Activated T-cell treated with anti-CD3 and anti-CD28 coated beads, Interleukin-2, amount 50 U/mL, for 24 hours (primary cell): ENCODE measurements at regions not wholly inside any gene's neighbourhood (a gene's known extent, or its start where the extent isn't known, plus 50 kb on each side); places are given as distances from the start of the nearest gene placed in this dataset.

ENCODE experiments used
- DNase-seq: peaks from one replicate; pipeline ENCODE4 v3.0.0-alpha.2; 2020
- H3K27ac Mint-ChIP-seq: 2 replicates; pipeline ENCODE4 v1.8.0; 2020; ENCODE audit warnings: mild to moderate bottlenecking, mixed read lengths
- H3K27me3 Mint-ChIP-seq: 2 replicates; pipeline ENCODE4 v1.8.0; 2020; ENCODE audit warnings: mixed read lengths
- H3K36me3 Mint-ChIP-seq: 2 replicates; pipeline ENCODE4 v1.8.0; 2020; ENCODE audit warnings: low read depth, mixed read lengths
- H3K4me1 Mint-ChIP-seq: 2 replicates; pipeline ENCODE4 v1.8.0; 2020; ENCODE audit warnings: low read depth, mixed read lengths
- H3K4me3 Mint-ChIP-seq: 2 replicates; pipeline ENCODE4 v1.8.0; 2020; ENCODE audit warnings: mild to moderate bottlenecking, moderate library complexity, mixed read lengths
- H3K9me3 Mint-ChIP-seq: 2 replicates; pipeline ENCODE4 v1.8.0; 2020; ENCODE audit warnings: mixed read lengths

DNA sequence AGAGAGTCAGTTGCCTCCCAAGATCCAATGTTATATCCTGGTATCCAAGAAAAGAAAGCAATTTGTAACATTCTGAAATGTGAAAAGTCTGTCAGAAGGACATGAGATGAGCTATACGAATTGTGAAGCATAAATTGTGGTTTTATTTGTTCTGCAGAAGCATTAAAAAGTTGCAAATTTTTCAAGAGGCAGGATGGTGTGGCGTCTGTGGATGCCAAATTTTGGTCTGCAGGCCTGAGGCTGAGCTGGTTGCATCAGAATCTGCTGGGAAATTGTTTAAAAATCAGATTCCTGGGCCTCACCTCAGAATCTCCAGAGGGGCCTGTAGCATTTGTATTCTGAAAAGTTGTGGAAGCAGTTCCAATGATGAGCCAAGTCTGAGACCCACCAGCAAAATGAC lies 284.7 kb downstream of the NUAK1 start:
- Mint-ChIP-seq H3K4me3 (no peak overlapping the region), H3K27ac (no peak overlapping the region), H3K27me3 (no peaks in the 10 kb centered on the region), H3K36me3 (no peaks in the 10 kb centered on the region), H3K9me3 (no peaks in the 10 kb centered on the region), H3K4me1 (no peaks in the 10 kb centered on the region)
- DNase-seq, result no peak

DNA sequence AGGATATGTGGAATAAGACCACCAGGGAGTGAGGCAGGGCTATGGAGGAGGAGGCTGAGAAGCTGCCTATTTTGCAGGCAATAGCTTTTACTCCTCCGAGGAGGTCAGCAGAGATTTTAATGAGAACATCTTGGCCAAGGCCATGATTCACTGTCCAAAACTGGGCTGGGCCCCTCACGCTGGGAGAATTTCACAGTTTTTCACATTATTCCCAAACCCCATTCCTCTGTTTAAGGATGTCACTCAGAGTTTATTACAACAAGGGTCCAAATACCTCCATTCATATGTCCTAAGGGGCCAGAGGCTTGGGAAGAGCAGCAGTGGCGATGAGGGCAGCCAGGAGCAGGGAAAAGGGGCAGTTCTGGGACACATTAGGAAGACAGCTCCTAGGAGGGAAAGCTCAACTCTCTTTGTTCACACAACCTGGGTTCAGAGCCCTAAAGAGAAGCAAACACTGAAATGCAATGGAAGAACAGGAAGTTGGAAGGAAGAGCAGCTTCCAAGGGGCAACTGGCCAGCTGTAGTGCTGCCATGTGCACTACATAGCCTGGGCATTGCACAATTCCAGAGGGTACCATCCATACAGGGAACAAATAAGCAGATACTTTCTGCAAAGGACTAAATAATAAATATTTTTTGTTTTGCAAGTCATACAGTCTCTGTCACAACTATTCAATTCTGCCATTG lies 283.2 kb downstream of the NUAK1 start:
- Mint-ChIP-seq H3K27me3 (no peaks in the 10 kb centered on the region), H3K4me3 (no peak overlapping the region), H3K27ac (no peak overlapping the region), H3K36me3 (no peaks in the 10 kb centered on the region), H3K9me3 (no peaks in the 10 kb centered on the region), H3K4me1 (no peaks in the 10 kb centered on the region)
- DNase-seq, result no peak

DNA sequence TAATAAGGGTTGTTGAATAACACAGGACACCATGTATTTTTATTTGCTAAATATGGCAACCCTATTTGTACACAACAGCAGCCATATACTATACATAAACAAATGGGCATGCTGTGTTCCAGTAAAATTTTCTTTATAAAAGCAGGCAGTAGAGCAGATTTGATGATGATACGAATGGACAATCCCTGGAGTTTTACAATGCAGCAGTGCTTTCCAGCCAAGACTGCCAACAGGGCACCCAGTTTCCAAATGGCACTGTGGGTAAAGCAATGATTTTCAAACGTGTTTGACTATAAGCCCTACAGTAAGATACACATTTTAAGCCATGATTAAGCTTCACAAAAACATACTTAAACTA lies 282.7 kb downstream of the NUAK1 start:
- DNase-seq, result no peak
- no peak overlapping the region for H3K27ac Mint-ChIP-seq
- no peak overlapping the region for H3K4me3 Mint-ChIP-seq
- no peaks in the 10 kb centered on the region for H3K36me3 Mint-ChIP-seq
- H3K9me3 Mint-ChIP-seq, result no peaks in the 10 kb centered on the region
- H3K4me1 Mint-ChIP-seq, result no peaks in the 10 kb centered on the region
- H3K27me3 Mint-ChIP-seq, result no peaks in the 10 kb centered on the region

DNA sequence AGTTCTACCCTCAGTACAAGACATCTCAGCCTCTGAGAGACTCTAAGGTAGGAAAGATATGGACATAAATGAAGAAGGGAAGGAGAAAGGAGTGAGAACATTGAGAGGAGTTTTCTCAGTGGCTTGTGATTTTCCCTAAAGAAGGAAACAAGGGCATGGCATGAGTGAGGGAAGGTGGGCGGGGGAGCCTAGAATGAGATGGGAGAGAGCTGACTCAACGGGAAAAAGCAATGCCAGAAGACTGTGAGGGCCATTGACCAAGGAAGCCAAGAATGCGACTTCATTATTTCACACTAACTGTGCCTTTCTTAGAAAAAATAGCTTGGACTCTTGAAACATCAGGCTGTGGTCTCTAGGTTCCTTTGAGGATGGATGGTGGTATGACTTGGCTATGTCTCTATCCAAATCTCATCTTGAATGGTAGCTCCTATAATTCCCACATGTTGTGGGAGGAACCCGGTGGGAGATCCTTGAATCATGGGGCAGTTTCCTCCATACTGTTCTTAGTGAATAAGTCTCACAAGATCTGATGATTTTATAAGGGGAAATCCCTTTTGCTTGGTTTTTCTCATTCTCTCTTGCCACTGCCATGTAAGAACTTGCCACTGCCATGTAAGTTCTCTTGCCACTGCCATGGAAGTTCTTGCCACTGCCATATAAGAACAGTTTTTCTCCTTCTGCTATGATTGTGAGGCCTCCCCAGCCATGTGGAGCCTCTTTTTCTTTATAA lies 279.6 kb downstream of the NUAK1 start:
- Mint-ChIP-seq H3K4me3 (no peak overlapping the region), H3K27ac (no peak overlapping the region), H3K9me3 (no peaks in the 10 kb centered on the region), H3K27me3 (no peaks in the 10 kb centered on the region), H3K36me3 (no peaks in the 10 kb centered on the region), H3K4me1 (no peaks in the 10 kb centered on the region)
- no peak for DNase-seq

DNA sequence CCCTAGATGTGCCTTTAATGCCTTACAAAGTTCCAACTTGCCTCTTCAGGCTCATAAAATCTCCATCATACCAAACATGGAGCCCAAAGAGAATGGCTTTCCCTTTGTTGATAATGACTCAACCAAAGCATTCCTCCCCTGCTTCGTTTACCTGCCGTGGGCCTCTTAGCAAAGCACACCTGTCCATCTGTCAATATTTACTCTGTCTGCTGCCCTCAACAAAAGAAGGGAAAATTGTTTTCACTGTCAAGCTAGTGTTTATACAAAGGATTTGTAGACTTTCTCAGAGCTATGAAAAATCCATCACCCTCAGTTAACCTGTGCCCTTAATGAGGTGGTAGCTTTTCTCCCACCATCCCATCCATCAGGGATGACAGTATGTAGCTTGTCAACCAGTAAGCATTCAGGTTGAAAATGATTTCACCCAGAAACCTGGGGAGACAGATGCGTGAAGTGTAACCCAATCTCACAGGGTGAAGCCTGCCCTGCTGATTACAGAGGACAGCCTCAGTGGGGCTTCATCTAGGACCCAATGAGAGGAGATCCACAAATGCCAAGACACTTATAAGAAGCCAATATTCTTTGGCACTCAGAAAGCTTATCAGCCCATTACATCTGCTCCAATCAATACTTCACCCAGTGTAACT lies 278.1 kb downstream of the NUAK1 start:
- H3K4me1 Mint-ChIP-seq, result no peaks in the 10 kb centered on the region
- H3K27ac Mint-ChIP-seq, result no peak overlapping the region
- H3K27me3 Mint-ChIP-seq, result peaks cover 2% of the 10 kb centered on the region
- no peak overlapping the region for H3K4me3 Mint-ChIP-seq
- H3K36me3 Mint-ChIP-seq, result no peaks in the 10 kb centered on the region
- no peak for DNase-seq
- no peaks in the 10 kb centered on the region for H3K9me3 Mint-ChIP-seq

DNA sequence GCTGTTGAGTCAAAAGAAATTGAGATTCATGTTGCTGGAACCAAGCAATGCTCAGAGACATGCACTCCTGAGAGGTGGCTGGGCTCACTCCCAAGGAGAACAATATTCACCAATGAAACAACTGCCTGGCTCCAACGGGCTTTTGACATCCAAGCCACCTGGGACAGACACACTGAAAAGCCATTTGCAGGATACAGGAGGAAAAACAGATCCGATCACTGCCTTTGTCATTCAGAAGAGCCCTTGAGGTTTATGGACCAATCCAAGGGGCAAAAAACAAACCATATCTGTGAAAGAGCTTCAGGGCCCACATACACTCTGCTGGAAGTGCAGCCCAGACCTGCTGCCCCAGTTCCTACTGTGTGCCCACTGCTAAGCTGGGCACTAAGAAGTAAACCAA lies 277.5 kb downstream of the NUAK1 start:
- Mint-ChIP-seq H3K9me3 (no peaks in the 10 kb centered on the region), H3K27me3 (peaks cover 2% of the 10 kb centered on the region), H3K4me3 (no peak overlapping the region), H3K4me1 (no peaks in the 10 kb centered on the region), H3K27ac (no peak overlapping the region), H3K36me3 (no peaks in the 10 kb centered on the region)
- DNase-seq, result no peak

DNA sequence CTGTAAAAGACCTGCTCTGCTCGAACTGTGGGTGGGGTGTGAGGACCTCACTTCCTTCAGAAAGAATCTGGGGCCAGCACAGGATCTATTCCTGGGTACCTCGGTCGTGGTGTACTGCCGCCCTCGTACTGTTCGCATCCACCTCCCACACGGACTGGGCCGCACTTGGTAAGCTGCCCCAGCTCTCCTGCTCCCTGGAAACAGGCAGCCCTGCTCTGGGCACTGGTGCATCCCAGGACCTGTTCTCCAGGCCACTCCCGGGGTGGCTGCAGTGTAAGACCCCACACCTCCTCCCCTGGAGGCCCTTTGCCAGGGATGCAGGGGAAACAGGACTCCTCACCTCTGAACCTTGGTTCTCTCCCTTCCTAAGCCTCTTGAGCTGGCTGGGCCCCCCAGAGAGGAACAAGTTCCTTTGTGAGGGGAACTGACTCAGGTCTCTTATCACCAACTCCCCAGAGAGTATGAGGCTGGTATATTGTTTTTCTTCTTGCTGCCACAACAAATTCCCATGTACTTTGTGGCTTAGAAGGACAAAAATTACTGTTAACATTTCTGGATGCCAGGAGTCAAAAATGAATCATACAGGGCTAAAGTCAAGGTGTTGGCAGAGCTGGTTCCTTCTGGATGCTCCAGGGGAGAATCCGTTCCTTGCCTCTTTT lies 276.5 kb downstream of the NUAK1 start:
- no peak overlapping the region for H3K4me3 Mint-ChIP-seq
- H3K9me3 Mint-ChIP-seq, result no peaks in the 10 kb centered on the region
- no peak overlapping the region for H3K27ac Mint-ChIP-seq
- peaks cover 2% of the 10 kb centered on the region for H3K27me3 Mint-ChIP-seq
- H3K36me3 Mint-ChIP-seq, result no peaks in the 10 kb centered on the region
- no peaks in the 10 kb centered on the region for H3K4me1 Mint-ChIP-seq
- no peak for DNase-seq

DNA sequence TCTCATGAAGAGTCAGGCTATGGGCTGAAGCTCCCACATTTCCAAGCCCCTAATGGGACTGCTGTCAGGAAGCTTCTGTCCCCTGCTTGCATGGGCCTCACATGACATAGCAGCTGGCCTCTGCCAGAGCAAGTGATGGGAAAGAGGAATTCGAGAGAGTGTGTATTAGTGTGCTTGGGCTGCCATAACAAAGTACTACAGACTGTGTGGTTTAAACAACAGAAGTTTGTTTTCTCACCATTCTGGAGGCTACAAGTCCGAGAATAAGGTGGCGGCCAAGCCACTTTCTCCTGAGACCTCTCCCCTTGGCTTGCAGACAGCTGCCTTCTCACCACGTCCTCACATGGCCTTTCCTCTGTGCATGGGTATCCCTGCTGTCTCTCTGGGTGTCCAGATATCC lies 274.4 kb downstream of the NUAK1 start:
- no peaks in the 10 kb centered on the region for H3K9me3 Mint-ChIP-seq
- H3K27ac Mint-ChIP-seq, result no peak overlapping the region
- peaks cover 2% of the 10 kb centered on the region for H3K27me3 Mint-ChIP-seq
- H3K36me3 Mint-ChIP-seq, result no peaks in the 10 kb centered on the region
- no peak for DNase-seq
- H3K4me3 Mint-ChIP-seq, result no peak overlapping the region
- H3K4me1 Mint-ChIP-seq, result no peaks in the 10 kb centered on the region

DNA sequence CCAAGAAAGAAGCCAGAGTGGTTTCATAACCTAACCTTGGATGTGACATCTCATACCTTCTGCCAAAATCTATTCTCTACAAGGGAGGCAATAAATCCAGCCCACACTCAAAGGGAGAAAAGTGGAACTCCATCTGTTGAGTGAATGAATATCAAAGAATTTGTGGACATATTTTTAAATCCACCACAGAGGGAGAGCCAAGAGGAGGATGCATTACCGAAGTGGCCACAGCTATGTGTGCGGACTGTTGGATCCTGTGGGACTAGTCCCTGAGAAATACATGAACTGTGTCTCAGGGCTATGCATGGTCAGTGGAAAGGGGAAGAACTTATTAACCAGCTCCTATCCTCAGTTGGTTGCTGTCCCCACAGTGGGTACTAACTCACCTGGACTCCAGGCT lies 273.9 kb downstream of the NUAK1 start:
- H3K9me3 Mint-ChIP-seq, result no peaks in the 10 kb centered on the region
- no peaks in the 10 kb centered on the region for H3K36me3 Mint-ChIP-seq
- H3K4me3 Mint-ChIP-seq, result no peak overlapping the region
- no peak overlapping the region for H3K27ac Mint-ChIP-seq
- no peaks in the 10 kb centered on the region for H3K4me1 Mint-ChIP-seq
- H3K27me3 Mint-ChIP-seq, result peaks cover 2% of the 10 kb centered on the region
- no peak for DNase-seq

DNA sequence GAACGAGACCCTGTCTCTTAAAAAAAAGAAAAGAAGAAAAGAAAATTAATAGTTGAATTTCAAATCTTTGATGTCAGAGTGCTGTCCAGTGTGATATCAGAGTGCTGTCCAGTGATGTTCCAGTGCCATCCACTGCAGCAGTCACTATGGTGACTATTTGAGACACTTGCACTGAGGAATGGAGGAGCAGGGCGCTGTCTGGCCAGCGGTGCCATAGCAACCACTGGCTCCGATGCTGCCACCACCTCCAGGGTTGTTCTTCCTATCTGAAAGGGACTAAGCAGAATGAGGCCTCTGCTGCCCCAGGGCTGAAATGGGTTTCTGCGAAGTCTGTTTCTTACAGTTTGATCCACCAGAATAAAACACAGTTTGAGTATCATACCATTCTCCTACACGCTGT lies 272.9 kb downstream of the NUAK1 start:
- no peaks in the 10 kb centered on the region for H3K4me1 Mint-ChIP-seq
- no peaks in the 10 kb centered on the region for H3K9me3 Mint-ChIP-seq
- DNase-seq, result no peak
- no peak overlapping the region for H3K27ac Mint-ChIP-seq
- H3K4me3 Mint-ChIP-seq, result no peak overlapping the region
- H3K27me3 Mint-ChIP-seq, result peaks cover 5% of the 10 kb centered on the region
- H3K36me3 Mint-ChIP-seq, result no peaks in the 10 kb centered on the region

DNA sequence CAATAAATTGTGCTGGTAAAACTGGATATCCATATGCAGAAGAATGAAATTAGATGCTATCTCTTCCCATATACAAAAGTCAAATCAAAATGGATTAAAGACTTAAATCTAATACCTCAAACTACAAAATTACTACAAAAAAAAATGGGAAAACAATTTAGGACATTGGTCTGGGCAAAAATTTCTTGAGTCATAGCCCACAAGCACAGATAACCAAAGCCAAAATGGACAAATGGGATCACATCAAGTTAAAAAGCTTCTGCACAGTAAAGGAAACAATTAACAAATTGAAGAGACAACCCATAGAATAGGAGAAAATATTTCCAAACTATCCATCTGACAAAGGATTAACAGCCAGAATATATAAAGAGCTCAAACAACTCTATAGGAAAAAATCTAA lies 264.6 kb downstream of the NUAK1 start:
- H3K4me1 Mint-ChIP-seq, result no peaks in the 10 kb centered on the region
- H3K36me3 Mint-ChIP-seq, result no peaks in the 10 kb centered on the region
- peaks cover 3% of the 10 kb centered on the region for H3K27me3 Mint-ChIP-seq
- H3K27ac Mint-ChIP-seq, result no peak overlapping the region
- no peak for DNase-seq
- H3K4me3 Mint-ChIP-seq, result no peak overlapping the region
- H3K9me3 Mint-ChIP-seq, result no peaks in the 10 kb centered on the region

DNA sequence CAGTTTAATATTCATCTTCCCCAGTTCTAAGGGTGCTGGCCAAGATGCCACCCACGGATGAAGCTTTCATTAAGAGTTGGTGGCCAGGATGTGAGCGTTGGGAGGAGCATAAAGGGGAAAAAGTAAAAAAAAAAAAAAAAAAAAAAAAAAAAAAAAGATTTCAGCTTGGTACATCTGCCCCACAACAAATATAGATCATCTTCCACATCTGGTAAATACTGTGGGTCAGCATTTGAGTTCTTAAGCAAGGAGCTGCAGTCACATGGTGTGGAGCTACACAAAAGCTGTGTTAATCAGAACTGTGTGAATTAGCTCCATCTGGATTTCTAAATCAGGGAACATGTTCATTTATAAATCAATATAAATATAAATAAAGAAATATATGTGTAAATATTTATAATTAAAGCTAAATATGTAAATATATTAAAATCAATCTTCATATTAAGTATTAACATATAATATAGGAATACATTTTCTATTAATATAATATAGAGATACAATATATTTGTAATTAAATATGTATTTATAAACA lies 262.3 kb downstream of the NUAK1 start:
- no peak for DNase-seq
- no peak overlapping the region for H3K27ac Mint-ChIP-seq
- no peaks in the 10 kb centered on the region for H3K4me1 Mint-ChIP-seq
- no peaks in the 10 kb centered on the region for H3K36me3 Mint-ChIP-seq
- H3K4me3 Mint-ChIP-seq, result no peak overlapping the region
- no peaks in the 10 kb centered on the region for H3K27me3 Mint-ChIP-seq
- no peaks in the 10 kb centered on the region for H3K9me3 Mint-ChIP-seq

DNA sequence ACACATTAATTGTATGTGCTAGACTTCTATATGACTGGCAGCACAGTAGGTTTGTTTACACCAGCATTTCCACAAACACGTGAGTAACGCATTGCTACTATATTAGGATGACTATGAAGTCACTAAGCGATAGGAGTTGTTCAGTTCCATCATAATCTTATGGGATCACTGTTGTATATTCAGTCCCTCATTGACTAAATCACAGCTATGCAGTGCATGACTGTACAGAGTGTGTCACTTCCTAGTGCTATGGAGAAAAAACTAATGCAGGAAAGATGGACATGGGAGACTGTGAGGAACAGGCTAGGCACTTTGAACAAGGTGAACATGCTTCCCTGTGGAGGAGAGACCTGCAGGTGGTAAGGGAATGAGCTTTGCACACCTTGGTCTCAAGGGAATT lies 259.8 kb downstream of the NUAK1 start:
- no peak for DNase-seq
- H3K27me3 Mint-ChIP-seq, result no peaks in the 10 kb centered on the region
- H3K9me3 Mint-ChIP-seq, result no peaks in the 10 kb centered on the region
- no peak overlapping the region for H3K27ac Mint-ChIP-seq
- H3K36me3 Mint-ChIP-seq, result no peaks in the 10 kb centered on the region
- no peaks in the 10 kb centered on the region for H3K4me1 Mint-ChIP-seq
- H3K4me3 Mint-ChIP-seq, result no peak overlapping the region

DNA sequence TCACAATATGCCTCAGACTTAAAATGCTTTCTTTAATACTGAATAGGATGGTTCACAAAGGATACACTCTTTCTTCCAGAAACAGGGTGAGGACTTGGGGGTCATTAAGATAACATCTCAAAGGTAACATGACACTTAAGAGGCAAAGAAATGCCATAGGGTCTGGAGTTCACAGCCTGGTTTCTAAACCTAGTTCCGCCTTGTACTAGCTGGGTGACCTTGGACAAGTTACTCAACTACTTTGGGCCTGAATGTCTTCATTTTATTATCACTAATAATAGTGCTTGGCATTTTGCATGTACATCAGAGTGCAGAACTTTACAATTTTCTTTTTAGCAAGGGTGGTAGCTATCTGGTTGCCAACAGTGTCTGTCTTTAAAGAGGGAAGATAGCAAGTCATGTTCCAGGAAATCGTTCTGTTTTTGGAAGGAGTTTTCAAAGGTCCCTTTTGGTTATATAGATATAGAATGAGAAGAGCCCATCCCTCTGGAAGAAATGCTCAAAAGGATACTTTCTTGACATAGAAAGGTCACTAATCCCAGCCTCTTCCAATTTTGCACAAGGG lies 257.8 kb downstream of the NUAK1 start:
- H3K36me3 Mint-ChIP-seq, result no peaks in the 10 kb centered on the region
- no peak for DNase-seq
- H3K4me1 Mint-ChIP-seq, result no peaks in the 10 kb centered on the region
- H3K27me3 Mint-ChIP-seq, result no peaks in the 10 kb centered on the region
- no peaks in the 10 kb centered on the region for H3K9me3 Mint-ChIP-seq
- no peak overlapping the region for H3K27ac Mint-ChIP-seq
- no peak overlapping the region for H3K4me3 Mint-ChIP-seq
